ENCODE measurements at regions not wholly inside any gene's neighbourhood (a gene's known extent, or its start where the extent isn't known, plus 50 kb on each side); places are given as distances from the start of the nearest gene placed in this dataset.
A peak's percentile ranks its signal among the peaks of the same experiment; 100 is the strongest.

DNA sequence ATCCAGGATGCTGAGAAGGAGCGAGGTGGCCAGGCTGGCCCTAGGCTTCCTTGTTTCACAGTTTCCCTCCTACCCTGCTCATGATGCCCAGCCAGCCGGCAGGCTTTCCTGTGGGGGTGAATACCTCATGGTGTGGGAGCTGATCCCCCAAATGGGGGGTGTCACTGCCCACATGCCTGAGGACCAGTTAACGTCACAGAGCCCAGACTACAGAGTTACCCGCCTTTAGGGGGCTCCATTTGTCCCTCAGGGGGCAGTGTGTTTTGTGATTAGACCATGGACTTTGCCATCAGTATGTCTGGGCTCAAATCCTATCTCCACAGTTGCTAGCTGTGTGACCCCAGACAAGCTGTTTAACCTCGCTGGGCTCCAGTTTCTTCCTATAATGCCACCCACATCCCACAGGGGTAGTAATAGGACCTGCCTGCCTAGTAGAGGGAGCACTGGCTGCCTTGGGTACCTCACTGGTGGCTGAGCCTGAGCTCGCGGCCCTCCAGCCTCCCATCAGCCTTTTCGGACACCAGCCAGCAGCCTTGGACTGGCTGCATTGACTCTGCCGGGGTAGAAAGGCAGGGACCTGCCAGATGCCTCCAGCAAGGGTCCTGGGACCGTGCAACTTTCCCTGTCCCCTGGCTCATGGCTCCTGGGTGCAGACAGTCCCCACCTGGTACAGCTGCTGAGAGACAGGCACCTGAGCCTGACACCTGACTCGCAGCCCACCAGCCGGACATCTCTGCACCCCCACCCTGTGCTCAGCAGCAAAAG lies 87.5 kb upstream of the GSE1 start:
- Mint-ChIP-seq H3K4me1 (ENCODE audit: low read depth) (peaks cover 41% of the 10 kb centered on the region), H3K36me3 (ENCODE audit: low read depth) (no peaks in the 10 kb centered on the region), H3K4me3 (ENCODE audit: unreplicated experiment) (no peak overlapping the region), H3K27me3 (ENCODE audit: low read depth) (peaks cover 2% of the 10 kb centered on the region), H3K9me3 (ENCODE audit: low read depth) (no peaks in the 10 kb centered on the region), H3K27ac (ENCODE audit: unreplicated experiment) (peak overlapping the region; percentile 92)
- DNase-seq (ENCODE audit: low spot score), result no peak
- TF ChIP-seq, protein P1, sequence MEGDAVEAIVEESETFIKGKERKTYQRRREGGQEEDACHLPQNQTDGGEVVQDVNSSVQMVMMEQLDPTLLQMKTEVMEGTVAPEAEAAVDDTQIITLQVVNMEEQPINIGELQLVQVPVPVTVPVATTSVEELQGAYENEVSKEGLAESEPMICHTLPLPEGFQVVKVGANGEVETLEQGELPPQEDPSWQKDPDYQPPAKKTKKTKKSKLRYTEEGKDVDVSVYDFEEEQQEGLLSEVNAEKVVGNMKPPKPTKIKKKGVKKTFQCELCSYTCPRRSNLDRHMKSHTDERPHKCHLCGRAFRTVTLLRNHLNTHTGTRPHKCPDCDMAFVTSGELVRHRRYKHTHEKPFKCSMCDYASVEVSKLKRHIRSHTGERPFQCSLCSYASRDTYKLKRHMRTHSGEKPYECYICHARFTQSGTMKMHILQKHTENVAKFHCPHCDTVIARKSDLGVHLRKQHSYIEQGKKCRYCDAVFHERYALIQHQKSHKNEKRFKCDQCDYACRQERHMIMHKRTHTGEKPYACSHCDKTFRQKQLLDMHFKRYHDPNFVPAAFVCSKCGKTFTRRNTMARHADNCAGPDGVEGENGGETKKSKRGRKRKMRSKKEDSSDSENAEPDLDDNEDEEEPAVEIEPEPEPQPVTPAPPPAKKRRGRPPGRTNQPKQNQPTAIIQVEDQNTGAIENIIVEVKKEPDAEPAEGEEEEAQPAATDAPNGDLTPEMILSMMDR (IDR thresholded peaks at IDR 0.05), result peak; percentile 46

DNA sequence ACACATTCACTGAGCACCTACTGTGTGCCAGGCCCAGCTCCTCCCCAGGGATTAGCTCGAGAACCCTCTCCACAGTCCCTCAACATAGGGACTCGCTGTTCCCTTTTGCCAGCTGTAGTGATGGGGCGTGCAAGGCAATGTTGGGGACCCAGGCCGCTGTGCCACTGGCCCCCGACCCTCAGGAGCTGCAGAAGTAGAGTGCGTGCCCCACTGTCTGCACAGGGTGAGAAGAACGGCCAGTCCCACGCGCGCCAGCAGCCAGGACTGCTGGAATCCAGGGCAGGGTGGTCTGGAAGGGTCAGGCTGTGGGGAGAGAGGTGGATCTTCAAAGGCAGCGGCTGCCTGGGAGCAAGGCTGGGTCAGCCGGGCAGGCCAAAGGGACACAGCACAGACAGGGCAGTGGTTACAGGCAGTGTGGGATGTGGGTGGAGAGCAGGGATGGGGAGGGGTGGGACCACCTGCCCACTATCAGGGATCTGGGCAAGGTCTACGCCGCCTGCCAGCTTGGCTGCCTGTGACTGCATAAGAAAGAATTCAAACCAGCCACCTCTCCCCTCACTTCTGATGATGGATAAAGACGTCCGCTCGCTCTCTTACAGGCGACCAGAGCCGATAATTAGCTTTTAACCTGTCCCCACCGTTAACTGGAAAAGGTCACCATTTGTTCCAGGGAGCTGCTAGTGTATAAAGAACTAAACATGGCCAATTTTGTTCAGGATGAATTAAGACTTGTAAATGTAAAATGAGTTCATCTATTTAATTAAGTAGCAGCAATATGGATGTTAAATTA lies 86.7 kb upstream of the GSE1 start:
- Mint-ChIP-seq H3K27me3 (ENCODE audit: low read depth) (peaks cover 2% of the 10 kb centered on the region), H3K4me1 (ENCODE audit: low read depth) (peaks cover 41% of the 10 kb centered on the region), H3K9me3 (ENCODE audit: low read depth) (no peaks in the 10 kb centered on the region), H3K4me3 (ENCODE audit: unreplicated experiment) (no peak overlapping the region), H3K36me3 (ENCODE audit: low read depth) (no peaks in the 10 kb centered on the region), H3K27ac (ENCODE audit: unreplicated experiment) (no peak overlapping the region)
- TF ChIP-seq, protein P1 (IDR thresholded peaks at IDR 0.05), result no peak
- no peak for DNase-seq (ENCODE audit: low spot score)

DNA sequence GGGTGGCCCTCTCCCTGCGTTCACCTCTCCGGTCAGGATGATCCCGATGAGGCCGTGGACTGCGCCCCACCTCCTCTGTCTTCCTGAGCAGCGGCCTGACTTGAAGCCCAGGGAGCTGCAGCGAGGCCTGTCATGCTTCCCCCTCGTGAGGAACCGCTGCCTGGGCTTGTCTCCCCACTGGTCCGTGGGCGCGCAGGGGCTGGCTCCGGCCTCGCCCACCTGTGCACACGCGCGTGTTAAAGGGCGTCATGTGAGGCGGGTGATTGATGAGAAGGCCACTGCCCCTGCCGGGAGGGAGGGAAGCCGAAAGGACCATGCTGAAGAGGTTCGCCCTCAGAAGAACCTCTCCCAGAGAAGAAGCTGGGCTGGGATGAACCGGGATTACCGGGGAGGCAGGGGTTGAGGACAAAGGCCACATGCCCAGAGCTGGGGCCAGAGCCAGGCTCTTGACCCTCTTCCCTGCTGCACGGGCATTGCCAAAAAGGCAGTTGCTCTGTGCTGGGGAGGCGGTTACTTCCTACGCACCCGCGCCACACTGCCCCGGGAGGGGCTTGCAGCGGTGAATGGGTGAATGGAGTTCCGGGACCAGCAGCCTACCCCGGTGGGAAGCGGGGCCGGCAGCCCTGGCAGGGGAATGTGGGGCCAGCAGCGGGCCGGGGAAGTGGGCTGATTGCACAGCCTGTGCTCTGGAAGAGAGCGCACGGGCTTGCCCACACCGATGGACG lies 85.9 kb upstream of the GSE1 start:
- TF ChIP-seq, protein P1 (IDR thresholded peaks at IDR 0.05), result no peak
- no peak overlapping the region for H3K27ac Mint-ChIP-seq (ENCODE audit: unreplicated experiment)
- H3K36me3 Mint-ChIP-seq (ENCODE audit: low read depth), result no peaks in the 10 kb centered on the region
- peaks cover 2% of the 10 kb centered on the region for H3K27me3 Mint-ChIP-seq (ENCODE audit: low read depth)
- no peak overlapping the region for H3K4me3 Mint-ChIP-seq (ENCODE audit: unreplicated experiment)
- no peak for DNase-seq (ENCODE audit: low spot score)
- H3K9me3 Mint-ChIP-seq (ENCODE audit: low read depth), result no peaks in the 10 kb centered on the region
- peaks cover 37% of the 10 kb centered on the region for H3K4me1 Mint-ChIP-seq (ENCODE audit: low read depth)

DNA sequence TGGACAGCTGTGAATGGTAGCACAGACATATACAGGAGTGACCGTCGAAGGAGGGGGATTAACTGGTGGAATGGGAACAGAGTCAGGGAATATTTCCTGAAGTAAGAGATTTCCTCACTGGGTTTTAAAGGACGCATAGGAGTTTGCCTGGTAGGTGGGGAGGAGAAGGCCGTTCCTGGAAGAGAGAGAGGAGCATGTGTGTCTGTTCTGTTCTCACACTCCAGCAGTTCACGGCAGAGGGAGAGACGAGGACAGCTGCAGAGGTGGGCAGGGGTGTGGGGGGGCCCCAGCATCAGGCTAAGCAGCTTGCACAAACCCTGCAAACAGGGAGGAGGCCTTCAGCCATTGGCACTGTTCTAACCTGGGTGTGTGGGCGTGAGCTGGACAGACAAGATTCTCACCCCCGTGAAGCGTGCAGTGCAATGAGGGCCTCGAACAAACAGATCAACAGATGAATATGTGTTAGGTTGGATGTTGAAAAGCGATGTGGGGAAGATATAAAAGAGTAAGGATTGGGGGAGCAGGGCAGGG lies 85.3 kb upstream of the GSE1 start:
- H3K36me3 Mint-ChIP-seq (ENCODE audit: low read depth), result no peaks in the 10 kb centered on the region
- TF ChIP-seq, protein P1 (IDR thresholded peaks at IDR 0.05), result no peak
- no peaks in the 10 kb centered on the region for H3K9me3 Mint-ChIP-seq (ENCODE audit: low read depth)
- DNase-seq (ENCODE audit: low spot score), result no peak
- no peak overlapping the region for H3K27ac Mint-ChIP-seq (ENCODE audit: unreplicated experiment)
- peaks cover 2% of the 10 kb centered on the region for H3K27me3 Mint-ChIP-seq (ENCODE audit: low read depth)
- H3K4me1 Mint-ChIP-seq (ENCODE audit: low read depth), result peaks cover 32% of the 10 kb centered on the region
- H3K4me3 Mint-ChIP-seq (ENCODE audit: unreplicated experiment), result no peak overlapping the region

All from chondrocyte (in vitro differentiated cells).